ENCODE measurements at regions not wholly inside any gene's neighbourhood (a gene's known extent, or its start where the extent isn't known, plus 50 kb on each side); places are given as distances from the start of the nearest gene placed in this dataset.

- POLR2A ChIA-PET: no interaction called here
- Histone ChIP-seq H3K9me3 (ENCODE audit: control insufficient read depth in 1 of 2, insufficient read depth in 1 of 2, low read depth in 1 of 2, low read length in 2 of 2) (peaks cover 0 to 5% of the 10 kb centered on the region in 2 experiments; a peak in 1 of 4 replicates), H3K9ac (ENCODE audit: low read length) (no peak overlapping the region), H3K4me2 (ENCODE audit: low read length) (no peak overlapping the region), H3K27me3 (ENCODE audit: insufficient read depth, low read length) (no peaks in the 10 kb centered on the region), H3K27ac (ENCODE audit: low read depth, low read length) (no peak overlapping the region), H3K9me2 (ENCODE audit: insufficient read depth) (no peaks in the 10 kb centered on the region), H3K4me1 (ENCODE audit: control insufficient read depth in 1 of 2, insufficient read depth in 2 of 2, low read length in 2 of 2) (no peaks in the 10 kb centered on the region), H3K4me3 (replicated peaks in 1 of 2; ENCODE audit: low read depth in 1 of 2, low read length in 2 of 2) (no peak overlapping the region), H3K79me2 (ENCODE audit: insufficient read depth, low read length) (no peaks in the 10 kb centered on the region), H3K36me3 (ENCODE audit: control insufficient read depth in 1 of 2, insufficient read depth in 2 of 2, low read length in 2 of 2) (no peaks in the 10 kb centered on the region), H2AFZ (ENCODE audit: low read depth, low read length, poor library complexity, severe bottlenecking) (no peak overlapping the region), H4K20me1 (ENCODE audit: insufficient read depth) (no peaks in the 10 kb centered on the region)
- TF ChIP-seq ZFX (IDR thresholded peaks at IDR 0.05) (no peak), CBX3 (IDR thresholded peaks at IDR 0.05; ENCODE audit: low read depth) (no peak), REST (IDR thresholded peaks at IDR 0.05; ENCODE audit: low read depth) (no peak), TCF7L2 (IDR thresholded peaks at IDR 0.05; ENCODE audit: borderline replicate concordance, extremely low read depth, insufficient read depth, insufficient read length) (no peak), SIN3A (IDR thresholded peaks at IDR 0.05; ENCODE audit: low read depth) (no peak), EZH2 (IDR thresholded peaks at IDR 0.05) (no peak), ZNF274 (IDR thresholded peaks at IDR 0.05; ENCODE audit: low read depth, low read length) (no peak), YY1 (IDR thresholded peaks at IDR 0.05; ENCODE audit: extremely low read depth, insufficient replicate concordance, low read depth, low read length) (no peak), EZH2phosphoT487 (IDR thresholded peaks at IDR 0.05; ENCODE audit: borderline replicate concordance) (no peak), ELF1 (IDR thresholded peaks at IDR 0.05; ENCODE audit: borderline replicate concordance, low read depth) (no peak), RAD21 (IDR thresholded peaks at IDR 0.05; ENCODE audit: low read depth) (no peak)
- TF ChIP-seq, protein P1, sequence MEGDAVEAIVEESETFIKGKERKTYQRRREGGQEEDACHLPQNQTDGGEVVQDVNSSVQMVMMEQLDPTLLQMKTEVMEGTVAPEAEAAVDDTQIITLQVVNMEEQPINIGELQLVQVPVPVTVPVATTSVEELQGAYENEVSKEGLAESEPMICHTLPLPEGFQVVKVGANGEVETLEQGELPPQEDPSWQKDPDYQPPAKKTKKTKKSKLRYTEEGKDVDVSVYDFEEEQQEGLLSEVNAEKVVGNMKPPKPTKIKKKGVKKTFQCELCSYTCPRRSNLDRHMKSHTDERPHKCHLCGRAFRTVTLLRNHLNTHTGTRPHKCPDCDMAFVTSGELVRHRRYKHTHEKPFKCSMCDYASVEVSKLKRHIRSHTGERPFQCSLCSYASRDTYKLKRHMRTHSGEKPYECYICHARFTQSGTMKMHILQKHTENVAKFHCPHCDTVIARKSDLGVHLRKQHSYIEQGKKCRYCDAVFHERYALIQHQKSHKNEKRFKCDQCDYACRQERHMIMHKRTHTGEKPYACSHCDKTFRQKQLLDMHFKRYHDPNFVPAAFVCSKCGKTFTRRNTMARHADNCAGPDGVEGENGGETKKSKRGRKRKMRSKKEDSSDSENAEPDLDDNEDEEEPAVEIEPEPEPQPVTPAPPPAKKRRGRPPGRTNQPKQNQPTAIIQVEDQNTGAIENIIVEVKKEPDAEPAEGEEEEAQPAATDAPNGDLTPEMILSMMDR (IDR thresholded peaks at IDR 0.05 in 2 of 3, conservative IDR thresholded peaks at IDR 0.05 in 1 of 3; ENCODE audit: borderline replicate concordance in 1 of 3, insufficient read depth in 1 of 3, low read depth in 2 of 3, low read length in 2 of 3): no peak
- TF ChIP-seq, protein P2, sequence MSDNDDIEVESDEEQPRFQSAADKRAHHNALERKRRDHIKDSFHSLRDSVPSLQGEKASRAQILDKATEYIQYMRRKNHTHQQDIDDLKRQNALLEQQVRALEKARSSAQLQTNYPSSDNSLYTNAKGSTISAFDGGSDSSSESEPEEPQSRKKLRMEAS (IDR thresholded peaks at IDR 0.05): no peak
- RAD21 ChIA-PET (ENCODE audit: low non-redundant PET in 1 of 2, low total read pairs in 2 of 2, uncharacterized antibody in 2 of 2, unreplicated experiment in 2 of 2): no interaction called here
- no peak for ATAC-seq
- CTCF ChIA-PET: no interaction called here
- intact Hi-C loops (cut with micrococcal nuclease): no loop called here
- BruUV-seq (replicated peaks): no TSS peak
- no peak for DNase-seq (ENCODE audit: low read depth, low spot score)
Observed at GRCh38 chr3:31416980-31417379, 115.7 kb upstream of the STT3B start.

All from HCT116 (cell line).